SK-N-SH treated with all-trans-retinoic acid at 6 μM for 48 hours (cell line): ENCODE measurements at regions not wholly inside any gene's neighbourhood (a gene's known extent, or its start where the extent isn't known, plus 50 kb on each side); places are given as distances from the start of the nearest gene placed in this dataset.

Experiments
- ARNTL ChIP-seq: fragments of 450-650 bp; formaldehyde crosslinking; IDR thresholded peaks from 2 replicates; pipeline ENCODE4 v1.5.0; 2020; ENCODE audit warnings: low read depth, mild to moderate bottlenecking, moderate library complexity, borderline replicate concordance
- BACH2 ChIP-seq: fragments of 250-450 bp; sonication (Bioruptor Pico); IDR thresholded peaks from 2 replicates; pipeline ENCODE4 v1.9.0; 2021; ENCODE audit warnings: mild to moderate bottlenecking, borderline replicate concordance
- OSR1 ChIP-seq: fragments of 250-450 bp; sonication (Bioruptor Pico); IDR thresholded peaks from 2 replicates; pipeline ENCODE4 v1.8.0; 2022; ENCODE audit warnings: moderate library complexity, mild to moderate bottlenecking, inconsistent platforms
- PATZ1 ChIP-seq: fragments of 250-450 bp; sonication (Bioruptor Pico); IDR thresholded peaks from 2 replicates; pipeline ENCODE4 v1.8.0; 2020; ENCODE audit warnings: mild to moderate bottlenecking, moderate library complexity, borderline replicate concordance
- PPARA ChIP-seq: fragments of 250-450 bp; sonication (Bioruptor Pico); IDR thresholded peaks from 2 replicates; pipeline ENCODE4 v1.5.0; 2020; ENCODE audit warnings: mild to moderate bottlenecking, borderline replicate concordance
- RARB ChIP-seq: fragments of 250-450 bp; sonication (Bioruptor Pico); IDR thresholded peaks from 2 replicates; pipeline ENCODE4 v1.8.0; 2021; ENCODE audit warnings: mild to moderate bottlenecking, moderate library complexity
- TOX ChIP-seq: fragments of 250-450 bp; sonication (Bioruptor Pico); IDR thresholded peaks from 2 replicates; pipeline ENCODE4 v1.8.0; 2021; ENCODE audit warnings: mild to moderate bottlenecking, moderate library complexity, borderline replicate concordance
- ZC3H10 ChIP-seq: fragments of 250-450 bp; sonication (Bioruptor Pico); IDR thresholded peaks from 2 replicates; pipeline ENCODE4 v1.5.1; 2021; ENCODE audit warnings: mild to moderate bottlenecking, moderate library complexity
- ZFP3 ChIP-seq: fragments of 250-450 bp; sonication (Bioruptor Pico); IDR thresholded peaks from 2 replicates; pipeline ENCODE4 v1.5.0; 2020; ENCODE audit warnings: mild to moderate bottlenecking, moderate library complexity
- ZFP30 ChIP-seq: fragments of 450-650 bp; formaldehyde crosslinking; IDR thresholded peaks from 2 replicates; pipeline ENCODE4 v1.5.0; 2022; ENCODE audit warnings: mild to moderate bottlenecking, moderate library complexity
- ZNF565 ChIP-seq: fragments of 450-650 bp; formaldehyde crosslinking; conservative IDR thresholded peaks from 2 replicates; pipeline ENCODE4 v1.5.0; 2020; ENCODE audit warnings: low read depth, mild to moderate bottlenecking, moderate library complexity
- TF ChIP-seq, protein P1 (sequence below): fragments of 250-450 bp; sonication (Bioruptor Pico); IDR thresholded peaks from 2 replicates; pipeline ENCODE4 v1.5.1; 2021; ENCODE audit warnings: mild to moderate bottlenecking, moderate library complexity
- TF ChIP-seq, protein P2 (sequence below): fragments of 250-450 bp; sonication (Bioruptor Pico); IDR thresholded peaks from 2 replicates; pipeline ENCODE4 v1.5.0; 2020; ENCODE audit warnings: mild to moderate bottlenecking, moderate library complexity
- TF ChIP-seq, protein P3 (sequence below): fragments of 250-450 bp; sonication (Bioruptor Pico); IDR thresholded peaks from 2 replicates; pipeline ENCODE4 v1.8.0; 2021; ENCODE audit warnings: low read depth, mild to moderate bottlenecking, moderate library complexity, borderline replicate concordance

- TF ChIP-seq, protein P1, sequence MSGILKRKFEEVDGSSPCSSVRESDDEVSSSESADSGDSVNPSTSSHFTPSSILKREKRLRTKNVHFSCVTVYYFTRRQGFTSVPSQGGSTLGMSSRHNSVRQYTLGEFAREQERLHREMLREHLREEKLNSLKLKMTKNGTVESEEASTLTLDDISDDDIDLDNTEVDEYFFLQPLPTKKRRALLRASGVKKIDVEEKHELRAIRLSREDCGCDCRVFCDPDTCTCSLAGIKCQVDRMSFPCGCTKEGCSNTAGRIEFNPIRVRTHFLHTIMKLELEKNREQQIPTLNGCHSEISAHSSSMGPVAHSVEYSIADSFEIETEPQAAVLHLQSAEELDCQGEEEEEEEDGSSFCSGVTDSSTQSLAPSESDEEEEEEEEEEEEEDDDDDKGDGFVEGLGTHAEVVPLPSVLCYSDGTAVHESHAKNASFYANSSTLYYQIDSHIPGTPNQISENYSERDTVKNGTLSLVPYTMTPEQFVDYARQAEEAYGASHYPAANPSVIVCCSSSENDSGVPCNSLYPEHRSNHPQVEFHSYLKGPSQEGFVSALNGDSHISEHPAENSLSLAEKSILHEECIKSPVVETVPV: no peak
- TF ChIP-seq PPARA (CRISPR knock-in tag) (no peak), ARNTL (CRISPR knock-in tag) (no peak), BACH2 (CRISPR knock-in tag) (no peak), PATZ1 (no peak), OSR1 (CRISPR knock-in tag) (no peak), TOX (CRISPR knock-in tag) (no peak), ZFP3 (CRISPR knock-in tag) (no peak), ZNF565 (CRISPR knock-in tag) (no peak), ZFP30 (CRISPR knock-in tag) (no peak), RARB (CRISPR knock-in tag) (no peak), ZC3H10 (CRISPR knock-in tag) (no peak)
- TF ChIP-seq, protein P2, sequence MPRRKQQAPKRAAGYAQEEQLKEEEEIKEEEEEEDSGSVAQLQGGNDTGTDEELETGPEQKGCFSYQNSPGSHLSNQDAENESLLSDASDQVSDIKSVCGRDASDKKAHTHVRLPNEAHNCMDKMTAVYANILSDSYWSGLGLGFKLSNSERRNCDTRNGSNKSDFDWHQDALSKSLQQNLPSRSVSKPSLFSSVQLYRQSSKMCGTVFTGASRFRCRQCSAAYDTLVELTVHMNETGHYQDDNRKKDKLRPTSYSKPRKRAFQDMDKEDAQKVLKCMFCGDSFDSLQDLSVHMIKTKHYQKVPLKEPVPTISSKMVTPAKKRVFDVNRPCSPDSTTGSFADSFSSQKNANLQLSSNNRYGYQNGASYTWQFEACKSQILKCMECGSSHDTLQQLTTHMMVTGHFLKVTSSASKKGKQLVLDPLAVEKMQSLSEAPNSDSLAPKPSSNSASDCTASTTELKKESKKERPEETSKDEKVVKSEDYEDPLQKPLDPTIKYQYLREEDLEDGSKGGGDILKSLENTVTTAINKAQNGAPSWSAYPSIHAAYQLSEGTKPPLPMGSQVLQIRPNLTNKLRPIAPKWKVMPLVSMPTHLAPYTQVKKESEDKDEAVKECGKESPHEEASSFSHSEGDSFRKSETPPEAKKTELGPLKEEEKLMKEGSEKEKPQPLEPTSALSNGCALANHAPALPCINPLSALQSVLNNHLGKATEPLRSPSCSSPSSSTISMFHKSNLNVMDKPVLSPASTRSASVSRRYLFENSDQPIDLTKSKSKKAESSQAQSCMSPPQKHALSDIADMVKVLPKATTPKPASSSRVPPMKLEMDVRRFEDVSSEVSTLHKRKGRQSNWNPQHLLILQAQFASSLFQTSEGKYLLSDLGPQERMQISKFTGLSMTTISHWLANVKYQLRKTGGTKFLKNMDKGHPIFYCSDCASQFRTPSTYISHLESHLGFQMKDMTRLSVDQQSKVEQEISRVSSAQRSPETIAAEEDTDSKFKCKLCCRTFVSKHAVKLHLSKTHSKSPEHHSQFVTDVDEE: no peak
- TF ChIP-seq, protein P3, sequence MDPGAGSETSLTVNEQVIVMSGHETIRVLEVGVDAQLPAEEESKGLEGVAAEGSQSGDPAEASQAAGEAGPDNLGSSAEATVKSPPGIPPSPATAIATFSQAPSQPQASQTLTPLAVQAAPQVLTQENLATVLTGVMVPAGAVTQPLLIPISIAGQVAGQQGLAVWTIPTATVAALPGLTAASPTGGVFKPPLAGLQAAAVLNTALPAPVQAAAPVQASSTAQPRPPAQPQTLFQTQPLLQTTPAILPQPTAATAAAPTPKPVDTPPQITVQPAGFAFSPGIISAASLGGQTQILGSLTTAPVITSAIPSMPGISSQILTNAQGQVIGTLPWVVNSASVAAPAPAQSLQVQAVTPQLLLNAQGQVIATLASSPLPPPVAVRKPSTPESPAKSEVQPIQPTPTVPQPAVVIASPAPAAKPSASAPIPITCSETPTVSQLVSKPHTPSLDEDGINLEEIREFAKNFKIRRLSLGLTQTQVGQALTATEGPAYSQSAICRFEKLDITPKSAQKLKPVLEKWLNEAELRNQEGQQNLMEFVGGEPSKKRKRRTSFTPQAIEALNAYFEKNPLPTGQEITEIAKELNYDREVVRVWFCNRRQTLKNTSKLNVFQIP (CRISPR knock-in tag): no peak
Measured at GRCh38 chr9:36759141-36759540, 186.4 kb downstream of the MELK start.
